ENCODE measurements at regions not wholly inside any gene's neighbourhood (a gene's known extent, or its start where the extent isn't known, plus 50 kb on each side); places are given as distances from the start of the nearest gene placed in this dataset.

GRCh38 chr12:115001571-115002180 lies 317.7 kb upstream of the TBX3 start:
- no peaks in the 10 kb centered on the region for H3K36me3 ChIP-seq

GRCh38 chr12:115000038-115000437 lies 316.1 kb upstream of the TBX3 start:
- no peaks in the 10 kb centered on the region for H3K36me3 ChIP-seq
- no peak overlapping the region for H3K27ac ChIP-seq
- H3K4me3 ChIP-seq, result no peak overlapping the region
- no peak for TF ChIP-seq CTCF (IDR thresholded peaks at IDR 0.05; ENCODE audit: low read depth, low read length)
- DNase-seq (ENCODE audit: low read depth in 1 of 2, low spot score in 1 of 2), result peak; percentile 5 to 57
- no peaks in the 10 kb centered on the region for H3K9me3 ChIP-seq (ENCODE audit: low read depth)
- no peaks in the 10 kb centered on the region for H3K27me3 ChIP-seq
- H3K4me1 ChIP-seq (ENCODE audit: low read depth), result peaks cover 14% of the 10 kb centered on the region

More at GRCh38 chr12:115001571-115002180, 317.7 kb upstream of the TBX3 start:
- no peaks in the 10 kb centered on the region for H3K9me3 ChIP-seq (ENCODE audit: low read depth)
- DNase-seq (ENCODE audit: low read depth in 1 of 2, low spot score in 1 of 2), result no peak
- TF ChIP-seq CTCF (IDR thresholded peaks at IDR 0.05; ENCODE audit: low read depth, low read length), result no peak
- no peak overlapping the region for H3K4me3 ChIP-seq
- H3K4me1 ChIP-seq (ENCODE audit: low read depth), result peaks cover 14% of the 10 kb centered on the region
- H3K27ac ChIP-seq, result no peak overlapping the region
- no peaks in the 10 kb centered on the region for H3K27me3 ChIP-seq

GRCh38 chr12:114998750-114999128 lies 314.8 kb upstream of the TBX3 start:
- no peak for DNase-seq (ENCODE audit: low read depth in 1 of 2, low spot score in 1 of 2)
- Histone ChIP-seq H3K27ac (no peak overlapping the region), H3K36me3 (no peaks in the 10 kb centered on the region), H3K4me3 (no peak overlapping the region), H3K9me3 (ENCODE audit: low read depth) (no peaks in the 10 kb centered on the region), H3K4me1 (ENCODE audit: low read depth) (peaks cover 14% of the 10 kb centered on the region), H3K27me3 (no peaks in the 10 kb centered on the region)
- TF ChIP-seq CTCF (IDR thresholded peaks at IDR 0.05; ENCODE audit: low read depth, low read length), result no peak

GRCh38 chr12:114998118-114998749 lies 314.3 kb upstream of the TBX3 start:
- TF ChIP-seq CTCF (IDR thresholded peaks at IDR 0.05; ENCODE audit: low read depth, low read length), result no peak
- H3K4me3 ChIP-seq, result no peak overlapping the region
- H3K4me1 ChIP-seq (ENCODE audit: low read depth), result peaks cover 19% of the 10 kb centered on the region
- no peaks in the 10 kb centered on the region for H3K9me3 ChIP-seq (ENCODE audit: low read depth)
- H3K27me3 ChIP-seq, result no peaks in the 10 kb centered on the region
- no peaks in the 10 kb centered on the region for H3K36me3 ChIP-seq
- H3K27ac ChIP-seq, result no peak overlapping the region
- DNase-seq (ENCODE audit: low read depth in 1 of 2, low spot score in 1 of 2), result no peak

- Histone ChIP-seq H3K27ac (no peak overlapping the region), H3K36me3 (no peaks in the 10 kb centered on the region), H3K9me3 (ENCODE audit: low read depth) (no peaks in the 10 kb centered on the region), H3K4me1 (ENCODE audit: low read depth) (peaks cover 23% of the 10 kb centered on the region), H3K4me3 (no peak overlapping the region), H3K27me3 (no peaks in the 10 kb centered on the region)
- no peak for TF ChIP-seq CTCF (IDR thresholded peaks at IDR 0.05; ENCODE audit: low read depth, low read length)
- DNase-seq (ENCODE audit: low read depth in 1 of 2, low spot score in 1 of 2), result no peak
Measured at GRCh38 chr12:114996382-114996781, 312.4 kb upstream of the TBX3 start.
